GM19043 (cell line): ENCODE measurements at regions not wholly inside any gene's neighbourhood (a gene's known extent, or its start where the extent isn't known, plus 50 kb on each side); places are given as distances from the start of the nearest gene placed in this dataset.
A peak's percentile ranks its signal among the peaks of the same experiment; 100 is the strongest.
"Not testable (repeated sequence)": the region's sequence is repeated elsewhere in the genome, so short reads cannot be mapped to it uniquely, and the experiment has no call there.

ENCODE experiments used
- ATAC-seq: cut with Tn5 transposase; IDR thresholded peaks from one replicate; pipeline ENCODE4 v1.9.1; 2021; ENCODE audit warnings: low read depth; ENCODE audit not compliant: unreplicated experiment

- no peak for ATAC-seq
Observed at GRCh38 chr6:47405273-47405672, 72.3 kb upstream of the CD2AP start.

- no peak for ATAC-seq
Observed at GRCh38 chr6:47407300-47408281, 70.0 kb upstream of the CD2AP start.

GRCh38 chr6:47413752-47414422, 63.7 kb upstream of the CD2AP start:
- ATAC-seq, result peak; percentile 70

- peak; percentile 65 for ATAC-seq
Observed at GRCh38 chr6:47414423-47415167, 63.0 kb upstream of the CD2AP start.

- ATAC-seq, result no peak
Observed at GRCh38 chr6:47416396-47417345, 60.9 kb upstream of the CD2AP start.

- ATAC-seq, result no peak
Observed at GRCh38 chr6:47419621-47420020, 58.0 kb upstream of the CD2AP start.

- ATAC-seq, result no peak
Observed at GRCh38 chr6:47420394-47421371, 56.9 kb upstream of the CD2AP start.

- no peak for ATAC-seq
Observed at GRCh38 chr6:47423079-47423478, 54.5 kb upstream of the CD2AP start.

- ATAC-seq, result no peak
Observed at GRCh38 chr6:47424436-47424836, 53.2 kb upstream of the CD2AP start.

- ATAC-seq, result not testable (repeated sequence)
Observed at GRCh38 chr6:47425724-47426123, 51.9 kb upstream of the CD2AP start.

- ATAC-seq, result no peak
Observed at GRCh38 chr6:47426524-47427302, 50.9 kb upstream of the CD2AP start.

- no peak for ATAC-seq
Observed at GRCh38 chr6:47427680-47428079, 49.9 kb upstream of the CD2AP start.
